ENCODE measurements at regions not wholly inside any gene's neighbourhood (a gene's known extent, or its start where the extent isn't known, plus 50 kb on each side); places are given as distances from the start of the nearest gene placed in this dataset.

DNA sequence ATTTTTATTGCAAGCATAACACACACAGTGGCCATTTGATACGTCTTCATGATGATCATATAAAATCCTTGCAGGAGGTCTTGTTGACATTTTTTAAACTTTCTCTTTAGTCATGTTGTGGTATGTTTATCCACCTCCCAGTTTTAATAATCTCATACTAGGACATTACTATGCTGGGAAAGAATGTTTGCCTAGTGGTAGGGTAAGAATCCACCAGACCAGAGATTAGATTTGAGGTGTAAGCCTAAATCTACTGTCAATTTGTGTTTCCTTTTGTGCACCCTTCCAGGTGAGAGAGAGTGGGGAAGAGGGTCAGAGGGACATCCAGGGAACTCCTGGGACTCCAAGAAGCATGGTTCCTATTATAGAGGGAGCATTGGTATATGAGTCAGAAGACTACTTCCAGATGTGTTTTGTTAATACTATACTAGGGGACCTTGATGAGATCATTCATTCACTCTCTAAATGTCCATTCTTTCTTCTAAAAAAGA lies 298.3 kb upstream of the SASH1 start:
- Histone ChIP-seq H3K27ac (ENCODE audit: low read depth, low read length) (no peak overlapping the region), H3K4me3 (ENCODE audit: low read length) (no peak overlapping the region), H3K9me3 (ENCODE audit: control insufficient read depth in 2 of 3, low read length in 3 of 3) (no peaks in the 10 kb centered on the region), H3K27me3 (ENCODE audit: control insufficient read depth in 2 of 2, insufficient read depth in 2 of 2, low read length in 2 of 2) (no peaks in the 10 kb centered on the region), H3K36me3 (ENCODE audit: control insufficient read depth in 2 of 3, insufficient read depth in 3 of 3, low read length in 3 of 3) (no peaks in the 10 kb centered on the region), H3K4me1 (ENCODE audit: control insufficient read depth in 2 of 2, insufficient read depth in 2 of 2, low read length in 2 of 2) (no peaks in the 10 kb centered on the region)
- ChIA-PET POLR2A (no interaction called here), CTCF (no interaction called here)
- intact Hi-C loops (cut with micrococcal nuclease): no loop called here
- Mint-ChIP-seq H3K9me3 (peaks cover 0 to 14% (median 0%) of the 10 kb centered on the region in 11 donors), H3K27me3 (no peaks in the 10 kb centered on the region), H3K36me3 (no peaks in the 10 kb centered on the region), H3K4me1 (no peaks in the 10 kb centered on the region), H3K27ac (no peak overlapping the region), H3K4me3 (no peak overlapping the region)
- DNase-seq: no peak
- no peak for ATAC-seq

DNA sequence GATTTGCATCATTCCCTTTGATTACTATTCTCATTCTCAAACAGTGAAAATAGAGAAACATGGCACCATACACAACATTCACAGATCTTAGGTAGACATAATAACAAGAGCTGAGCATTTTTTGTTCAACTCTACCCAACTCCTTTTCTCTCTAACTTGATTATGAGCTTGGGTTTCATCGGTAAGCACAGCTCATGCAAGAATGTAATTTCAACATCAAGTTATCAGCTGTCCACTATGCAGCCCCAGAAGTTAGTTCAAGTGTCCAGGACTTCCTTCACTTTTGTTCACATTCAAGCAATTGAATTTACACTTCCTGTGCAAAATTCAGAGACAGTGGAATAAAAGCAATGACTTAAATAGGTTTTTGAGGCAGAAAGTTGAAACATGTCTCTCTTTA lies 297.7 kb upstream of the SASH1 start:
- H3K9me3 Mint-ChIP-seq: peaks cover 0 to 19% (median 0%) of the 10 kb centered on the region in 11 donors
- no peaks in the 10 kb centered on the region for H3K36me3 Mint-ChIP-seq
- Histone ChIP-seq H3K27ac (ENCODE audit: low read depth, low read length) (no peak overlapping the region), H3K4me1 (ENCODE audit: control insufficient read depth in 2 of 2, insufficient read depth in 2 of 2, low read length in 2 of 2) (no peaks in the 10 kb centered on the region), H3K9me3 (ENCODE audit: control insufficient read depth in 2 of 3, low read length in 3 of 3) (no peaks in the 10 kb centered on the region), H3K27me3 (ENCODE audit: control insufficient read depth in 2 of 2, insufficient read depth in 2 of 2, low read length in 2 of 2) (no peaks in the 10 kb centered on the region), H3K4me3 (ENCODE audit: low read length) (no peak overlapping the region), H3K36me3 (ENCODE audit: control insufficient read depth in 2 of 3, insufficient read depth in 3 of 3, low read length in 3 of 3) (no peaks in the 10 kb centered on the region)
- H3K27ac Mint-ChIP-seq: no peak overlapping the region
- intact Hi-C loops (cut with micrococcal nuclease): no loop called here
- POLR2A ChIA-PET: no interaction called here
- H3K4me1 Mint-ChIP-seq: no peaks in the 10 kb centered on the region
- ATAC-seq: no peak
- DNase-seq: no peak
- no peak overlapping the region for H3K4me3 Mint-ChIP-seq
- CTCF ChIA-PET: no interaction called here
- no peaks in the 10 kb centered on the region for H3K27me3 Mint-ChIP-seq

DNA sequence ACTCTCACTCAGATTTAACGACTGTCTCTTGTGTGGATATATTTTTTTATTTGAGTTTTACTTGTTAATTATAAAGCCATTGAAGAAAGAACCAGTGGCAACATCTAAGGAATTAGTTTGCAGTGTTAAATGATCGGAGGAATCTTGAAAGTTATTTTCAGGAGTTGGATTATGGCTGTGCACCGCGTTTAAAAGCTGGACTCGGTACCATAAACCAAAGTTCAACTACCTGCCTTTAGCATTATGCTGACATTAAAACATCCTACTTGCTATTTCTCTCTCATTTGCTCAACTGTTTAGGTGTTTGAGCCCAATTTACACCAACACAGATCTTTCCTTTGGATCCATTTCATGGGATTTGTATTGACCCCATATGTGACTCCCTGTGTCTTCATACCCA lies 289.4 kb upstream of the SASH1 start:
- Mint-ChIP-seq H3K9me3 (peaks cover 0 to 27% (median 4%) of the 10 kb centered on the region in 11 donors), H3K4me1 (no peaks in the 10 kb centered on the region), H3K27ac (no peak overlapping the region), H3K36me3 (no peaks in the 10 kb centered on the region), H3K27me3 (no peaks in the 10 kb centered on the region), H3K4me3 (no peak overlapping the region)
- no peak for DNase-seq
- CTCF ChIA-PET: no interaction called here
- POLR2A ChIA-PET: no interaction called here
- H3K9me3 ChIP-seq (ENCODE audit: control insufficient read depth in 2 of 3, low read length in 3 of 3): no peaks in the 10 kb centered on the region
- ATAC-seq: no peak
- H3K36me3 ChIP-seq (ENCODE audit: control insufficient read depth in 2 of 3, insufficient read depth in 3 of 3, low read length in 3 of 3): no peaks in the 10 kb centered on the region
- no peak overlapping the region for H3K4me3 ChIP-seq (ENCODE audit: low read length)
- H3K27me3 ChIP-seq (ENCODE audit: control insufficient read depth in 2 of 2, insufficient read depth in 2 of 2, low read length in 2 of 2): no peaks in the 10 kb centered on the region
- intact Hi-C loops (cut with micrococcal nuclease): no loop called here
- H3K4me1 ChIP-seq (ENCODE audit: control insufficient read depth in 2 of 2, insufficient read depth in 2 of 2, low read length in 2 of 2): no peaks in the 10 kb centered on the region
- H3K27ac ChIP-seq (ENCODE audit: low read depth, low read length): no peak overlapping the region

DNA sequence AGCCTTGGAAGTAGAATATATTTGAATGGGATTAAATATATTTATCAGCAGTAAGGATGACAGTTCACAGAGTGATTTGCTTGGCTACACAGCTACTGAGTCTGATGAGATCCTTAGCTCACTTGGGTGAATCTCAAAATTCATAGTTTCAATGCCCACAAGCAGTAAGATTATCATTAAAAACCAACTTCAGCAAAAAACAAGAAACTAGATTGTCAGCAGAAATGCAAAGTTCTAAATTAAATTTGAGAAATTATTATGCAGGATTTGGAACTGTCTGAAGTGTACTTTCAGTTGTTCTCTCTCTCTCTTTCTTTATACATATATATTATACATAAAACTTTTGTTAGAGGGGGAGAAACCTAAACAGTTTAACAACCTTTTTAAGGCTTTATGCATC lies 288.8 kb upstream of the SASH1 start:
- intact Hi-C loops (cut with micrococcal nuclease): no loop called here
- Mint-ChIP-seq H3K27me3 (no peaks in the 10 kb centered on the region), H3K9me3 (peaks cover 0 to 28% (median 4%) of the 10 kb centered on the region in 11 donors), H3K36me3 (no peaks in the 10 kb centered on the region), H3K4me1 (no peaks in the 10 kb centered on the region), H3K4me3 (no peak overlapping the region), H3K27ac (no peak overlapping the region)
- CTCF ChIA-PET: no interaction called here
- DNase-seq: no peak
- ATAC-seq: no peak
- Histone ChIP-seq H3K27me3 (ENCODE audit: control insufficient read depth in 2 of 2, insufficient read depth in 2 of 2, low read length in 2 of 2) (no peaks in the 10 kb centered on the region), H3K4me1 (ENCODE audit: control insufficient read depth in 2 of 2, insufficient read depth in 2 of 2, low read length in 2 of 2) (no peaks in the 10 kb centered on the region), H3K9me3 (ENCODE audit: control insufficient read depth in 2 of 3, low read length in 3 of 3) (no peaks in the 10 kb centered on the region), H3K36me3 (ENCODE audit: control insufficient read depth in 2 of 3, insufficient read depth in 3 of 3, low read length in 3 of 3) (no peaks in the 10 kb centered on the region), H3K4me3 (ENCODE audit: low read length) (no peak overlapping the region), H3K27ac (ENCODE audit: low read depth, low read length) (no peak overlapping the region)
- POLR2A ChIA-PET: no interaction called here

DNA sequence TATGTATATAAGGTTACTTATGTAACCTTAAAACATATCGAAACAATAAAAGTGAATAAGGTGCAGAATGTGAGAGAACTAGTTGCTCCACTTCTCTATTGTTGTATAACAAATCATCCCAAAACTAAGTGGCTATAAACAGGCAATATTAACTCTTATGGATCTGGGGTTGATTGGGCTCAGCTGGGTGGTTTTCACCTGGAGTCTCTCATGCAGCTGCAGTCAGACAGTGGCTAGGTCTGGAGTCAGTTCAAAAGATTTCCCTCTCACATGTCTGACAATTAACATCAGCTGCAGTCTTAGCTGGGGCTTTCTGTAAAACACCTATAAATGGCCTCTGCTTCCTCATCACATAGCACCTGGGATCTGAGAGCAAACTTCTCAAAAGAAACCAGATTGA lies 288.4 kb upstream of the SASH1 start:
- no peaks in the 10 kb centered on the region for H3K4me1 ChIP-seq (ENCODE audit: control insufficient read depth in 2 of 2, insufficient read depth in 2 of 2, low read length in 2 of 2)
- DNase-seq (no peak), ATAC-seq (no peak)
- H3K4me3 ChIP-seq (ENCODE audit: low read length): no peak overlapping the region
- H3K9me3 ChIP-seq (ENCODE audit: control insufficient read depth in 2 of 3, low read length in 3 of 3): no peaks in the 10 kb centered on the region
- ChIA-PET POLR2A (no interaction called here), CTCF (no interaction called here)
- Mint-ChIP-seq H3K36me3 (no peaks in the 10 kb centered on the region), H3K27ac (no peak overlapping the region), H3K9me3 (peaks cover 0 to 32% (median 8%) of the 10 kb centered on the region in 11 donors), H3K4me3 (no peak overlapping the region), H3K4me1 (no peaks in the 10 kb centered on the region), H3K27me3 (peaks cover 0 to 4% (median 0%) of the 10 kb centered on the region in 5 donors)
- H3K27me3 ChIP-seq (ENCODE audit: control insufficient read depth in 2 of 2, insufficient read depth in 2 of 2, low read length in 2 of 2): no peaks in the 10 kb centered on the region
- intact Hi-C loops (cut with micrococcal nuclease): no loop called here
- H3K36me3 ChIP-seq (ENCODE audit: control insufficient read depth in 2 of 3, insufficient read depth in 3 of 3, low read length in 3 of 3): no peaks in the 10 kb centered on the region
- H3K27ac ChIP-seq (ENCODE audit: low read depth, low read length): no peak overlapping the region

DNA sequence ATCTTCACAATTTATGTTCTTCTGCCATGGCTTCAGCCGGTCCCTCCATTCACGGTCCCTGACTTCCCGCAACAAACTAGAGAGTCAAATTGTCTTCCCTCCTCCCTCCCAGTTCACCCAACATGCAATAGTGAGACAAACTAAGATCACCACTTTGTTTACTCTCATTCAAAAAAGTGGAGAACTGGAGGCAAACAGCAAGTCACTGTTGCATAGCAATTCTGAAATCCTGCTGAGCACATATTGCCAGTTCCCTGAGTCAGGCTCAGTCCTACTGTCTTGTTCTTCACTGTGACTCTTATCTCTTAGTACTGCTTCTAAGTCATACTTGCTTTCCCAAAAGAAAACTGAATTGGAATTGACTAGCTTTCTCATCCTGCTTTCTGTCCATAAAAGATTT lies 287.2 kb upstream of the SASH1 start:
- DNase-seq (no peak), ATAC-seq (no peak)
- Histone ChIP-seq H3K36me3 (ENCODE audit: control insufficient read depth in 2 of 3, insufficient read depth in 3 of 3, low read length in 3 of 3) (no peaks in the 10 kb centered on the region), H3K4me1 (ENCODE audit: control insufficient read depth in 2 of 2, insufficient read depth in 2 of 2, low read length in 2 of 2) (no peaks in the 10 kb centered on the region), H3K27me3 (ENCODE audit: control insufficient read depth in 2 of 2, insufficient read depth in 2 of 2, low read length in 2 of 2) (no peaks in the 10 kb centered on the region), H3K27ac (ENCODE audit: low read depth, low read length) (no peak overlapping the region), H3K4me3 (ENCODE audit: low read length) (no peak overlapping the region), H3K9me3 (ENCODE audit: control insufficient read depth in 2 of 3, low read length in 3 of 3) (peaks cover 0 to 8% (median 0%) of the 10 kb centered on the region in 3 experiments)
- no peak overlapping the region for H3K4me3 Mint-ChIP-seq
- ChIA-PET POLR2A (no interaction called here), CTCF (no interaction called here)
- peaks cover 0 to 2% (median under 1%) of the 10 kb centered on the region in 5 donors for H3K36me3 Mint-ChIP-seq
- H3K27me3 Mint-ChIP-seq: peaks cover 0 to 8% (median 0%) of the 10 kb centered on the region in 5 donors
- intact Hi-C loops (cut with micrococcal nuclease): no loop called here
- H3K27ac Mint-ChIP-seq: no peak overlapping the region
- no peaks in the 10 kb centered on the region for H3K4me1 Mint-ChIP-seq
- peaks cover under 1 to 39% (median 9%) of the 10 kb centered on the region in 11 donors for H3K9me3 Mint-ChIP-seq

DNA sequence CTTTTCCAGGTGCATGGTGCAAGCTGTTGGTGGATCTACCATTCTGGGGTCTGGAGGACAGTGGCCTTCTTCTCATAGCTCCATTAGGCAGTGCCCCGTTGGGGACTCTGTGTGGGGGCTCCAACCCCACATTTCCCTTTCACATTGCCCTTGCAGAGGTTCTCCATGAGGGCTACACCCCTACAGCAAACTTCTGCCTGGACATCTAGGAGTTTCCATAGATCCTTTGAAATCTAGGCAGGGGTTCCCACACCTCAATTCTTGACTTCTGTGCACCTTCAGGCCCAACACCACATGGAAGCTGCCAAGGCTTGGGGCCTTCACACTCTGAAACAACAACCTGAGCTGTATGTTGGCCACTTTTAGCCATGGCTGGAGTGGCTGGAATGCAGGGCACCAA lies 282.8 kb upstream of the SASH1 start:
- CTCF ChIA-PET: no interaction called here
- Histone ChIP-seq H3K27ac (ENCODE audit: low read depth, low read length) (no peak overlapping the region), H3K9me3 (ENCODE audit: control insufficient read depth in 2 of 3, low read length in 3 of 3) (peaks cover 0 to 8% (median 0%) of the 10 kb centered on the region in 3 experiments), H3K4me1 (ENCODE audit: control insufficient read depth in 2 of 2, insufficient read depth in 2 of 2, low read length in 2 of 2) (no peaks in the 10 kb centered on the region), H3K27me3 (ENCODE audit: control insufficient read depth in 2 of 2, insufficient read depth in 2 of 2, low read length in 2 of 2) (no peaks in the 10 kb centered on the region), H3K36me3 (ENCODE audit: control insufficient read depth in 2 of 3, insufficient read depth in 3 of 3, low read length in 3 of 3) (no peaks in the 10 kb centered on the region), H3K4me3 (ENCODE audit: low read length) (no peak overlapping the region)
- ATAC-seq (no peak), DNase-seq (no peak)
- Mint-ChIP-seq H3K27me3 (peaks cover 0 to 13% (median 0%) of the 10 kb centered on the region in 5 donors), H3K9me3 (peaks cover 2 to 56% (median 16%) of the 10 kb centered on the region in 11 donors), H3K4me3 (no peak overlapping the region), H3K36me3 (peaks cover 0 to 8% (median 2%) of the 10 kb centered on the region in 5 donors), H3K4me1 (no peaks in the 10 kb centered on the region), H3K27ac (no peak overlapping the region)
- intact Hi-C loops (cut with micrococcal nuclease): no loop called here
- POLR2A ChIA-PET: no interaction called here

Data from naive thymus-derived CD4-positive, alpha-beta T cell (primary cell).